CD14-positive monocyte (primary cell): ENCODE measurements at regions not wholly inside any gene's neighbourhood (a gene's known extent, or its start where the extent isn't known, plus 50 kb on each side); places are given as distances from the start of the nearest gene placed in this dataset.

ENCODE experiments used
- DNase-seq, 3 donors: peaks; one replicate each; pipeline ENCODE4 v3.0.0-alpha.2; 2011 to 2022
- H2AFZ ChIP-seq: 2 replicates; pipeline ENCODE4 v1.6.0; 2012; ENCODE audit warnings: mild to moderate bottlenecking, low read depth, low read length, inconsistent platforms; ENCODE audit not compliant: insufficient read depth, poor library complexity, severe bottlenecking
- H3K27ac ChIP-seq, 2 donors: 1 replicate in 1 of 2; 2 replicates in 1 of 2; pipeline ENCODE4 v1.5.1; 2012 to 2013; ENCODE audit warnings: low read length in 2 of 2, control low read depth in 1 of 2, inconsistent platforms in 1 of 2, low read depth in 1 of 2, mild to moderate bottlenecking in 1 of 2
- H3K27me3 ChIP-seq, 2 donors: one replicate each; pipeline versions ENCODE4 v1.6.0 to v1.6.1; 2011 to 2013; ENCODE audit warnings: low read length in 2 of 2; ENCODE audit not compliant: control insufficient read depth in 2 of 2, insufficient read depth in 2 of 2
- H3K36me3 ChIP-seq, 2 donors: replicated peaks in 1 of 2; 1 replicate in 1 of 2; 2 replicates in 1 of 2; pipeline versions ENCODE4 v1.5.1 to v1.6.1; 2012 to 2013; ENCODE audit warnings: low read length in 2 of 2, control low read depth in 1 of 2, inconsistent platforms in 1 of 2, mild to moderate bottlenecking in 1 of 2; ENCODE audit not compliant: insufficient read depth in 2 of 2, control insufficient read depth in 1 of 2
- H3K4me1 ChIP-seq, 2 donors: 1 replicate in 1 of 2; 2 replicates in 1 of 2; pipeline versions ENCODE4 v1.5.1 to v1.6.1; 2012 to 2013; ENCODE audit warnings: low read length in 2 of 2, control low read depth in 1 of 2, inconsistent platforms in 1 of 2, mild to moderate bottlenecking in 1 of 2, moderate library complexity in 1 of 2; ENCODE audit not compliant: insufficient read depth in 2 of 2, control insufficient read depth in 1 of 2
- H3K4me2 ChIP-seq: replicated peaks from 2 replicates; pipeline ENCODE3; 2012; ENCODE audit warnings: low read length, moderate library complexity, mild to moderate bottlenecking; ENCODE audit not compliant: poor library complexity, severe bottlenecking; ENCODE audit errors: extremely low read depth
- H3K4me3 ChIP-seq, 3 experiments: fragments of 200-600 bp in 1 of 3; sonication (generic) in 1 of 3; replicated peaks in 1 of 3; 1 replicate in 2 of 3; 2 replicates in 1 of 3; pipeline ENCODE4 v1.5.1; 2011 to 2013; ENCODE audit warnings: low read length in 3 of 3, mild to moderate bottlenecking in 3 of 3, control low read depth in 2 of 3, low read depth in 2 of 3, inconsistent platforms in 1 of 3, moderate library complexity in 1 of 3
- H3K79me2 ChIP-seq: 2 replicates; pipeline ENCODE4 v1.6.0; 2012; ENCODE audit warnings: mild to moderate bottlenecking, control low read depth, inconsistent platforms, low read length, moderate library complexity; ENCODE audit not compliant: insufficient read depth
- H3K9ac ChIP-seq: 2 replicates; pipeline ENCODE4 v1.6.0; 2017; ENCODE audit warnings: low read length, mild to moderate bottlenecking; ENCODE audit not compliant: insufficient read depth, poor library complexity, severe bottlenecking
- H3K9me3 ChIP-seq, 2 donors: replicated peaks in 1 of 2; 1 replicate in 1 of 2; 2 replicates in 1 of 2; pipeline versions ENCODE4 v1.5.1 to v1.6.1; 2012 to 2013; ENCODE audit warnings: low read length in 2 of 2, control low read depth in 1 of 2; ENCODE audit not compliant: control insufficient read depth in 1 of 2, insufficient read depth in 1 of 2
- H4K20me1 ChIP-seq: 2 replicates; pipeline ENCODE4 v1.6.0; 2012; ENCODE audit warnings: mild to moderate bottlenecking, low read length, control low read depth, moderate library complexity; ENCODE audit not compliant: insufficient read depth
- H3K27ac Mint-ChIP-seq, 7 donors: one replicate each; pipeline ENCODE4 v1.8.0; 2020; ENCODE audit warnings: mild to moderate bottlenecking in 7 of 7, mixed read lengths in 7 of 7, moderate library complexity in 6 of 7, inconsistent platforms in 2 of 7
- H3K27me3 Mint-ChIP-seq, 3 donors: one replicate each; pipeline ENCODE4 v1.8.0; 2021 to 2022; ENCODE audit warnings: low read depth in 3 of 3, mild to moderate bottlenecking in 3 of 3, mixed read lengths in 3 of 3, moderate library complexity in 3 of 3, inconsistent platforms in 1 of 3
- H3K36me3 Mint-ChIP-seq, 2 donors: one replicate each; pipeline ENCODE4 v1.8.0; 2020; ENCODE audit warnings: mixed read lengths in 2 of 2, inconsistent platforms in 1 of 2, mild to moderate bottlenecking in 1 of 2
- H3K4me1 Mint-ChIP-seq: one replicate; pipeline ENCODE4 v1.8.0; 2020; ENCODE audit warnings: mild to moderate bottlenecking, mixed read lengths
- H3K4me3 Mint-ChIP-seq, 2 donors: one replicate each; pipeline ENCODE4 v1.8.0; 2020; ENCODE audit warnings: mild to moderate bottlenecking in 2 of 2, mixed read lengths in 2 of 2, moderate library complexity in 1 of 2
- H3K9me3 Mint-ChIP-seq, 7 donors: one replicate each; pipeline ENCODE4 v1.8.0; 2020 to 2022; ENCODE audit warnings: mixed read lengths in 7 of 7, mild to moderate bottlenecking in 6 of 7, moderate library complexity in 6 of 7, inconsistent platforms in 2 of 7
- CTCF ChIP-seq: fragments of 200-600 bp; IDR thresholded peaks from one replicate; pipeline ENCODE4 v1.8.0; 2022; ENCODE audit warnings: antibody characterized with exemption, mild to moderate bottlenecking
- WGBS: methylation state at CpG from one replicate; pipeline ENCODE4 v1.1.5; 2013; ENCODE audit warnings: missing lambda C conversion rate; ENCODE audit not compliant: insufficient coverage; 5-methylcytosine and 5-hydroxymethylcytosine counted together
- intact Hi-C, 2 donors: fragments of 100-400 bp; cut with micrococcal nuclease; formaldehyde crosslinking; loops; one replicate each; pipeline versions ENCODE4 v1.15.0 to v1.15.1; 2023

DNA sequence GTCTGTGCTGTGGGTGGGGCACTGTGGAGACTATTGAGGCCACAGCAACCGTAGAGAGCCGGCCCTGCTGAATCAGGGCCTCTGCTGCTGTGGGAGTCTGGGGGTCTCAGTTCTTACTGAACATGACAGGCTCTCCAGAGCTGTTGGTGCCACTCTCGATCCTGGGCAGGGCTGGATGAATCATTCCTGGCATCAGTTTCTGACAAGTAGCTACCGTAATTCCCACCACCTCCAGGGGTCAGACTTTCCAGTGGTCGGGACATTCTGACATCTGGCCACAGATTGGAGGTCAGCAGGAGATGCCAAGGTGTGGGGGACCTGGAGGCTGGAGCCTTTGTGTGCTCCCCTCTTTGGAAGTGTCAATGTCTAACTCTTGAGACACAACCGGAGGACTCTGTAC is 188.4 kb downstream of the IRX2 start:
- no peaks in the 10 kb centered on the region for H3K36me3 Mint-ChIP-seq
- no peak for TF ChIP-seq CTCF
- Histone ChIP-seq H3K27me3 (no peaks in the 10 kb centered on the region), H3K36me3 (no peaks in the 10 kb centered on the region), H3K79me2 (no peaks in the 10 kb centered on the region), H3K9me3 (peaks cover 51% of the 10 kb centered on the region in 2 donors), H3K4me1 (no peaks in the 10 kb centered on the region), H3K27ac (no peak overlapping the region), H3K4me3 (no peak overlapping the region), H2AFZ (no peak overlapping the region), H3K9ac (no peak overlapping the region), H4K20me1 (no peaks in the 10 kb centered on the region), H3K4me2 (no peak overlapping the region)
- no peak overlapping the region for H3K4me3 Mint-ChIP-seq
- peaks cover 10 to 40% (median 26%) of the 10 kb centered on the region in 7 donors for H3K9me3 Mint-ChIP-seq
- 90% methylated on average over 2 of the region's 6 CpGs for WGBS
- H3K4me1 Mint-ChIP-seq = no peaks in the 10 kb centered on the region
- no peak overlapping the region for H3K27ac Mint-ChIP-seq
- DNase-seq = no peak
- H3K27me3 Mint-ChIP-seq = no peaks in the 10 kb centered on the region
- intact Hi-C loops = no loop called here

- Histone ChIP-seq H3K4me1 (no peaks in the 10 kb centered on the region), H3K36me3 (no peaks in the 10 kb centered on the region), H3K9ac (no peak overlapping the region), H3K79me2 (no peaks in the 10 kb centered on the region), H3K4me2 (no peak overlapping the region), H3K9me3 (peaks cover 59% of the 10 kb centered on the region in 2 donors), H3K27ac (no peak overlapping the region), H4K20me1 (no peaks in the 10 kb centered on the region), H2AFZ (no peak overlapping the region), H3K27me3 (no peaks in the 10 kb centered on the region), H3K4me3 (no peak overlapping the region)
- intact Hi-C loops = no loop called here
- H3K4me3 Mint-ChIP-seq = no peak overlapping the region
- no peak overlapping the region for H3K27ac Mint-ChIP-seq
- TF ChIP-seq CTCF = no peak
- H3K27me3 Mint-ChIP-seq = no peaks in the 10 kb centered on the region
- no peaks in the 10 kb centered on the region for H3K4me1 Mint-ChIP-seq
- no peak for DNase-seq
- H3K9me3 Mint-ChIP-seq = peaks cover 10 to 42% (median 27%) of the 10 kb centered on the region in 7 donors
- no peaks in the 10 kb centered on the region for H3K36me3 Mint-ChIP-seq
- WGBS = 97% methylated on average over 10 of the region's 13 CpGs
These were observed 189.4 kb downstream of the IRX2 start for GRCh38 chr5:2562036-2562435.
